ENCODE measurements at regions not wholly inside any gene's neighbourhood (a gene's known extent, or its start where the extent isn't known, plus 50 kb on each side); places are given as distances from the start of the nearest gene placed in this dataset.

DNA sequence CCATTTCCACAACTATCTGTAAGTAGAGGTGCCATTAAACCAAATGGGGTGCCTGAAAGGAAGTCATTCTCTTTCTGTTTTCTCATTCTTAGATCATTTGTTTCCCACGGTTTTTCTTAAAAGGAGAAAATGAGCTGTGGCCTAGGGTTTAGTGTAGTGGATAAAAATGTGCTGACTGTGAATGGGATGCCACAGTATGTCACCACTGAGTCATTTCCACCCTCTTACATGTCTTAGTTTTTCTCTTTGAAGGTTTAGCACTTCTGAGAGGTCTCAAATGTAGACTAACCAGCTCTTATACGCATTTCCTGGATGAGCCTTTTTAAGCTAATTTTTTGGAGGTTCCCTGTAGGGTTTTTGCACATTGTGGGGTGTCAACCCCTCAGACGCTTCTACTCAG lies 244.5 kb upstream of the SPANXN1 start:
- peak; percentile 10 for DNase-seq (ENCODE audit: low read depth)

DNA sequence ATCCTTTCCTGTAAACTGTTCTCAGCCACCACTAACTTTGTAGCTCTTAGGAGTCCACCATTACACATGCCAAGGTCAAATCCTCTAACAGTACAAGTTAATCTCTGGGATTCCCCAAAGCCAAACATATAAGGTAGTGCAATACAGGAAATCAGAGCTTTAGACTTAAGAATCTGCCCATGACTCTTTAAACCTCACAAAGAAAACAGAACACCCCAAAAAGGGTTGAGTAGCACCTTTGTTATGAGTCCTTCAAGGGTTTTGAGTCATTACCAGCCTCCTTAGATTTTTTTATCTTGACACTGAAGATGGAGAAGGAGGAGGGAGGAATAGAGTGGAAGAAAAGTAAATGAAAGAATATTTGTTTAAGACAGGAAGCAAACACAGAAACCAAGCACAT lies 243.9 kb upstream of the SPANXN1 start:
- peak; percentile 19 for DNase-seq (ENCODE audit: low read depth)

DNA sequence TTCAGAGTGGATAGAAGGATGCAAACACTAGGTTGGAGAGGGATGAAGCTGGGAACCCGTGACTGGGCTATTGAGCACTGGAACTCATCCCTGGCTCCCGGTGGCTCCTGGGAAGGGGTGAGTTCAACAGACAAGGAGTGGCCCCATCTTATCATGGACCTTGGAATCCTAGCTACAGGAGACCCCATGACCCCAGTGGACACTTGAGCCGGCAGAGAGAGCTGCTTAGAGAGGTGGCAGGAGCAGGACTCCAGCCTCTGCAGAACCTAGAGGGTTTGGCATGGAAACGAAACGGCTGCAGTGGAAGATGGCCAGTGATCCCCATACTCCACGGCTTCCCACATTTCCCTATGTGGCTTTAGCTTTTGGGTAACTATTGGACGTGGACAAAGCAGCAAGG lies 205.8 kb upstream of the SPANXN1 start:
- DNase-seq (ENCODE audit: low read depth): no peak

DNA sequence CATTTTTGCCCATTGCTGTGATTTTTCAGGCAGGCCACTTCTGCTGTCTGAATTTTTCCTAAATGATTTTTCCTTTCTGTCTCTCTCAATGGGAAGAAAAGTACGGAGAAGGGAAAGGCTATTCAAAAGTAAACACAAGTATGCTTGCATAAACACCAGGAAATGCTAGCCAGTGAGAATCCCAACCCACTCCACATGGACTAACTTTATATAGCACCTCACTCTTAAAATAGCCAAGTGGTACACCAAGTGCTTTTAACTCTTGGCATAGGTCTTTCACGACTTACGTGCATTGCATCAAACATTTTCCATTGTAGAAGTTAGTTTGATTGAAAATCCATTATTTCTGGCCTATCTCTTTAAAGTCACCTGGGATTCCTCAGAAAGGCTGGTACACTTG lies 178.9 kb upstream of the SPANXN1 start:
- no peak for DNase-seq (ENCODE audit: low read depth)

- DNase-seq (ENCODE audit: low read depth): no peak
Measured at GRCh38 chrX:145099204-145099603, 148.1 kb upstream of the SPANXN1 start.
